PC-3 (cell line): ENCODE measurements at regions not wholly inside any gene's neighbourhood (a gene's known extent, or its start where the extent isn't known, plus 50 kb on each side); places are given as distances from the start of the nearest gene placed in this dataset.
A peak's percentile ranks its signal among the peaks of the same experiment; 100 is the strongest.

Experiments used
- ATAC-seq: fragments of 200-7000 bp; cut with Tn5 transposase; 2 replicates; pipeline ENCODE4 v1.9.1; 2020; ENCODE audit warnings: mild to moderate bottlenecking, moderate library complexity
- BruUV-seq: library from RNA; stranded (reverse); fragments of 400-500 nt; replicated peaks from 2 replicates; lab custom pipeline; 2021; lab: Mats Ljungman, UMichigan
- CTCF ChIA-PET: fragments of 300-600 bp; sonication (Branson Sonifier 250); formaldehyde crosslinking; loops from one replicate; lab custom pipeline; 2022; ENCODE audit warnings: antibody characterized with exemption; lab: Charles Lee
- POLR2A ChIA-PET: fragments of 300-600 bp; sonication (Branson Sonifier 250); formaldehyde crosslinking; loops from one replicate; lab custom pipeline; 2022; ENCODE audit warnings: antibody characterized with exemption; ENCODE audit not compliant: unreplicated experiment; lab: Charles Lee
- DNase-seq: peaks from one replicate; pipeline ENCODE4 v3.0.0-alpha.2; 2015
- H2AFZ ChIP-seq: fragments of 300-600 bp; sonication (generic); 2 replicates; pipeline ENCODE4 v1.6.0; 2016; ENCODE audit warnings: antibody characterized with exemption, low read length
- H3F3A ChIP-seq: fragments of 300-600 bp; sonication (generic); one replicate; pipeline ENCODE4 v1.6.0; 2017; ENCODE audit warnings: antibody characterized with exemption, low read length, control low read depth, mild to moderate bottlenecking; ENCODE audit not compliant: unreplicated experiment
- H3K27ac ChIP-seq: fragments of 300-600 bp; sonication (generic); 2 replicates; pipeline ENCODE4 v1.5.1; 2016; ENCODE audit warnings: mild to moderate bottlenecking, low read length
- H3K27me3 ChIP-seq: fragments of 300-600 bp; sonication (generic); 2 replicates; pipeline ENCODE4 v1.6.1; 2016; ENCODE audit warnings: low read length, mixed read lengths
- H3K36me3 ChIP-seq: fragments of 300-600 bp; sonication (generic); 2 replicates; pipeline ENCODE4 v1.6.1; 2016; ENCODE audit warnings: low read depth, mixed run types, low read length, mixed read lengths
- H3K4me1 ChIP-seq: fragments of 300-600 bp; sonication (generic); 2 replicates; pipeline ENCODE4 v1.5.1; 2016; ENCODE audit warnings: low read length; ENCODE audit not compliant: insufficient read depth
- H3K4me2 ChIP-seq: fragments of 300-600 bp; sonication (generic); 2 replicates; pipeline ENCODE4 v1.6.0; 2016; ENCODE audit warnings: low read length
- H3K4me3 ChIP-seq: fragments of 300-600 bp; sonication (generic); 2 replicates; pipeline ENCODE4 v1.5.1; 2016; ENCODE audit warnings: mild to moderate bottlenecking, low read length, mixed read lengths
- H3K79me2 ChIP-seq: fragments of 300-600 bp; sonication (generic); 2 replicates; pipeline ENCODE4 v1.6.1; 2017; ENCODE audit warnings: low read length, mixed read lengths
- H3K9ac ChIP-seq: fragments of 300-600 bp; sonication (generic); 2 replicates; pipeline ENCODE4 v1.6.0; 2016; ENCODE audit warnings: mild to moderate bottlenecking, low read length
- H3K9me2 ChIP-seq: fragments of 300-600 bp; sonication (generic); replicated peaks from 2 replicates; pipeline ENCODE4 v1.6.1; 2016; ENCODE audit warnings: mixed run types, low read length, mixed read lengths
- H3K9me3 ChIP-seq: fragments of 300-600 bp; sonication (generic); 2 replicates; pipeline ENCODE4 v1.6.1; 2016; ENCODE audit warnings: low read length, mixed read lengths
- H4K20me1 ChIP-seq: fragments of 300-600 bp; sonication (generic); 2 replicates; pipeline ENCODE4 v1.6.1; 2016; ENCODE audit warnings: low read length, mixed read lengths
- EZH2 ChIP-seq: fragments of 300-600 bp; sonication (generic); IDR thresholded peaks from one replicate; pipeline ENCODE4 v1.6.1; 2017; ENCODE audit warnings: antibody characterized with exemption, mild to moderate bottlenecking, low read length; ENCODE audit not compliant: unreplicated experiment
- EZH2phosphoT487 ChIP-seq: fragments of 300-600 bp; sonication (generic); IDR thresholded peaks from 2 replicates; pipeline ENCODE4 v1.6.1; 2018; ENCODE audit warnings: mild to moderate bottlenecking, antibody characterized with exemption, low read length, borderline replicate concordance
- intact Hi-C: fragments of 100-400 bp; cut with micrococcal nuclease; formaldehyde crosslinking; loops from 2 replicates; pipeline ENCODE4 v1.9.0; 2023
- TF ChIP-seq, protein P1 (sequence below): fragments of 300-600 bp; sonication (generic); conservative IDR thresholded peaks from 2 replicates; pipeline ENCODE4 v1.5.1; 2017; ENCODE audit warnings: antibody characterized with exemption, low read depth, mild to moderate bottlenecking, low read length

DNA sequence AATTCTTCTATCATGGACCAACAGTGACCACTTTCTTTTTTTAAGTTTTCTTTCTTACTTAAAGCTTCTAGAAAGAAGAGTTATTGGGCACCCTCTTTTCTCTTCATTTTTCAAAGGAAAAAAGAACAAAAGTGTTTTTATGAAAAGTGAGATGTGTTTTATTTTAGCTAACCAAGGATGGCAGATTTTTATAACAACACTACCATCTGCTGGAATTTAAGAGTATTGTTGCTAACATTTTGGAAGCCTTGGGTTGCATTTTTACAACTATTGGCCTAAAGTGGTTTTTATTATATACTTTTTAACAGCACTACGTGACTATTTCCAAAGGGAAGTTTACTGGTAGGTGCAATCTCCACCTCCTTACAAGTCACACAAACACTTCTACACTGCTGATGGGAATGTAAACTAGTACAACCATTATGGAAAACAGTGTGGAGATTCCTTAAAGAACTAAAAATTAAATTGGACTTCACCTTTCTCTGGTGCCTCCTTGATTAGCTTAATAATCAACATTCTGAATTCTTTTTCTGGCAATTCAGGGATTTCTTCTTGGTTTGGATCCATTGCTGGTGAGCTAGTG is 237.7 kb upstream of the AGTR1 start:
- Histone ChIP-seq H3K4me2 (no peak overlapping the region), H4K20me1 (no peaks in the 10 kb centered on the region), H3K4me3 (no peak overlapping the region), H2AFZ (no peak overlapping the region), H3K9me2 (no peaks in the 10 kb centered on the region), H3K27ac (no peak overlapping the region), H3K27me3 (no peaks in the 10 kb centered on the region), H3K36me3 (no peaks in the 10 kb centered on the region), H3F3A (no peaks in the 10 kb centered on the region), H3K4me1 (no peaks in the 10 kb centered on the region), H3K9me3 (no peaks in the 10 kb centered on the region), H3K79me2 (no peaks in the 10 kb centered on the region), H3K9ac (no peak overlapping the region)
- CTCF ChIA-PET: no interaction called here
- POLR2A ChIA-PET: no interaction called here
- intact Hi-C loops: loop anchor here (5.0 kb wide), 1 partner anchor 153 kb away; no protein-coding TSS in a partner anchor
- no peak for ATAC-seq
- peak; percentile 16 for DNase-seq
- TF ChIP-seq, protein P1, sequence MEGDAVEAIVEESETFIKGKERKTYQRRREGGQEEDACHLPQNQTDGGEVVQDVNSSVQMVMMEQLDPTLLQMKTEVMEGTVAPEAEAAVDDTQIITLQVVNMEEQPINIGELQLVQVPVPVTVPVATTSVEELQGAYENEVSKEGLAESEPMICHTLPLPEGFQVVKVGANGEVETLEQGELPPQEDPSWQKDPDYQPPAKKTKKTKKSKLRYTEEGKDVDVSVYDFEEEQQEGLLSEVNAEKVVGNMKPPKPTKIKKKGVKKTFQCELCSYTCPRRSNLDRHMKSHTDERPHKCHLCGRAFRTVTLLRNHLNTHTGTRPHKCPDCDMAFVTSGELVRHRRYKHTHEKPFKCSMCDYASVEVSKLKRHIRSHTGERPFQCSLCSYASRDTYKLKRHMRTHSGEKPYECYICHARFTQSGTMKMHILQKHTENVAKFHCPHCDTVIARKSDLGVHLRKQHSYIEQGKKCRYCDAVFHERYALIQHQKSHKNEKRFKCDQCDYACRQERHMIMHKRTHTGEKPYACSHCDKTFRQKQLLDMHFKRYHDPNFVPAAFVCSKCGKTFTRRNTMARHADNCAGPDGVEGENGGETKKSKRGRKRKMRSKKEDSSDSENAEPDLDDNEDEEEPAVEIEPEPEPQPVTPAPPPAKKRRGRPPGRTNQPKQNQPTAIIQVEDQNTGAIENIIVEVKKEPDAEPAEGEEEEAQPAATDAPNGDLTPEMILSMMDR: peak; percentile 62
- no peak for TF ChIP-seq EZH2
- no TSS peak for BruUV-seq

DNA sequence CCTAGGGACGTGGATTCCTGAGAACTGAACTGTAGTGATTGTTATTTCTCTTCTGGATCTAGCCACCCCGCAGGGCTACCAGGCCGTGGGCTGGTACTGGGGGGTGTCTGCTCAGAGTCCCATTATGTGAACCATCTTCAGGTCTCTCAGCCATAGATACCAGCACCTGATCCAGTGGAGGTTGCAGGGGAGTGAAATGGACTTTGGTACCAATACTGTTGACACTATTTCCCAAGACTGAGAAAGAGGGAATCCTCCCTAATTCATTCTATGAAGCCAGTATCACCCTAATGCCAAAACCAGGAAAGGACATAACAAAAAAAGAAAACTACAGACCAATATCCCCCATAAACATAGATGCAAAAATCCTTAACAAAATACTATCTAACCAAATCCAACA is 237.0 kb upstream of the AGTR1 start:
- Histone ChIP-seq H3K4me2 (no peak overlapping the region), H3F3A (no peaks in the 10 kb centered on the region), H3K9me3 (no peaks in the 10 kb centered on the region), H3K79me2 (no peaks in the 10 kb centered on the region), H3K36me3 (no peaks in the 10 kb centered on the region), H3K9me2 (no peaks in the 10 kb centered on the region), H3K9ac (no peak overlapping the region), H3K4me1 (no peaks in the 10 kb centered on the region), H3K27ac (no peak overlapping the region), H3K27me3 (no peaks in the 10 kb centered on the region), H2AFZ (no peak overlapping the region), H3K4me3 (no peak overlapping the region), H4K20me1 (no peaks in the 10 kb centered on the region)
- BruUV-seq: no TSS peak
- TF ChIP-seq EZH2 (no peak), EZH2phosphoT487 (no peak)
- TF ChIP-seq, protein P1: no peak
- intact Hi-C loops: loop anchor here (5.0 kb wide), 1 partner anchor 153 kb away; no protein-coding TSS in a partner anchor
- ChIA-PET POLR2A (no interaction called here), CTCF (no interaction called here)
- ATAC-seq: no peak
- DNase-seq: no peak

GRCh38 chr3:148464246-148464645 is 233.5 kb upstream of the AGTR1 start:
- no peak overlapping the region for H3K4me2 ChIP-seq
- H3K9me2 ChIP-seq: no peaks in the 10 kb centered on the region
- no peaks in the 10 kb centered on the region for H3F3A ChIP-seq
- no peaks in the 10 kb centered on the region for H4K20me1 ChIP-seq
- BruUV-seq: no TSS peak
- no peaks in the 10 kb centered on the region for H3K4me1 ChIP-seq
- H3K36me3 ChIP-seq: no peaks in the 10 kb centered on the region
- H2AFZ ChIP-seq: no peak overlapping the region
- no peaks in the 10 kb centered on the region for H3K27me3 ChIP-seq
- ChIA-PET POLR2A (no interaction called here), CTCF (no interaction called here)
- TF ChIP-seq EZH2phosphoT487: no peak
- TF ChIP-seq, protein P1: no peak
- TF ChIP-seq EZH2: no peak
- no peak overlapping the region for H3K27ac ChIP-seq
- H3K4me3 ChIP-seq: no peak overlapping the region
- DNase-seq: peak; percentile 37
- H3K9ac ChIP-seq: no peak overlapping the region
- intact Hi-C loops: loop anchor here (5.0 kb wide), 1 partner anchor 157 kb away; no protein-coding TSS in a partner anchor
- ATAC-seq: no peak
- H3K79me2 ChIP-seq: no peaks in the 10 kb centered on the region
- no peaks in the 10 kb centered on the region for H3K9me3 ChIP-seq
